Renal pelvis (tissue), 1 donor: ENCODE measurements at regions not wholly inside any gene's neighbourhood (a gene's known extent, or its start where the extent isn't known, plus 50 kb on each side); places are given as distances from the start of the nearest gene placed in this dataset.

Experiments used
- DNase-seq: peaks from one replicate; pipeline ENCODE4 v3.0.0-alpha.2; 2013

DNA sequence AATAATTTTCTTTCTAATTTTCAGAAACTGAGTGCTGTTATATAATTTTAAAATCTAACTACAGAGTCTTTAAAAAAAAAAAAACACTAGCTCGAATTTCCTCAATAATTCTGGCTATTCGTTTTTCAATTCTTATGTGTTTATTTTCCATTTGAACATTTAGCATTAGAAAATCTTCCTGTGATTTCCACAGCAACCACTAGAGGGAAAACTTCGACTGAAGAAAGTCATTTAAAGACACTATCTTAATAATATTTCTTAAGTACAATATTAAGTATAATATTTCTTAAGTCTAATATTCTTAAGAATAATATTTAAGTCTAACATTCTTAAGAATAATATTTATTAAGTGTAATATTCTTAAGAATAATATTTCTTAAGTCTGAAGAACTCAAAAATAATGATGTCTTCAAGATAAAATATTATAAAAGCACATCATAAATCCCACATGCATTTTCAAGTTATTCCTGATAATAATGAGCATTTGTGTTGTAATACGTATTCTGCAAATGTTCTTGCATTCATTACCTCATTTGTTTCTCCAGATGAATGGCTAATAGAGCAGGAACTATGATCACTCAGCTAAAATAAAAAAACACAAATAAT is 118.4 kb upstream of the WDR17 start:
- peak; percentile 9 for DNase-seq

GRCh38 chr4:175951794-175952193 is 113.8 kb upstream of the WDR17 start:
- no peak for DNase-seq

- no peak for DNase-seq
These were observed 112.5 kb upstream of the WDR17 start for GRCh38 chr4:175953116-175953515.

- no peak for DNase-seq
These were observed 111.6 kb upstream of the WDR17 start for GRCh38 chr4:175953960-175954521.

DNA sequence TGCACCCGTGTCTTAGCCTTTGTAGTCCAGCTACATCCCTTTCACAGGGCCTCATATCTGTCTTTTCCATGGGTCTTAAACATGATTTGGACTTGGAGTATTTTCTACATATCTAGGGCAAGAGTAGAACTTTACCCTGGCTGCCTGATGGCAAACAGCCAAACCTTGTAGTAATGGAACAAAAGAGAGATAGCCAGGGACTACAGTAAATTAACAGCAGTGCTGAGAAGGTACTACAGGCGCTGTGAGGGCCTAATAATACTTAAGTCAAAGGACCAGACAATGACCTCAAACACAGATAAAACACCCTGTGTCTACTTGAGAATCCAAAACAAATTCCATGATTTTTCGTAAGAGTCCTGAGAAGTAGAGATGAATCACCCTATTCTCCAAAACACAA is 111.0 kb upstream of the WDR17 start:
- DNase-seq, result no peak

DNA sequence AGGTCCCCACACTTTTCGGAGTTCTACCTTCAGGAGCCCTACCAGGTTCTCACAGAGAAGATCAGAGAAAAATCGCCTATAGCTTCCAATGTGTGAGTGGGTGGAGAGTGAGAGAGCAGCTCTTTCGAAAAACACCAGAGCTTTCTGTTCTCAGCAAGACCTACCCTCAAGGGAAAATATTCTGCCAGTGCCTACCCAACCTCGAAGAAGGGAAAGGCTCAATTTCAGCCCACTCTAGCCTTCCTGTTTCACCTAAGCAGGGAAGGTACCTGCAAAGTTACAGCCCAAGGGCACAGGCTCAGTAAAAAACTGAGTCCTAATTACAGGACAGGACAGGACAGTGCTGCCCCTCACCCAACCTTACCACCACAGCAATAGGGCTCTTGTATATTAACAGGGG is 104.0 kb upstream of the WDR17 start:
- DNase-seq, result no peak

DNA sequence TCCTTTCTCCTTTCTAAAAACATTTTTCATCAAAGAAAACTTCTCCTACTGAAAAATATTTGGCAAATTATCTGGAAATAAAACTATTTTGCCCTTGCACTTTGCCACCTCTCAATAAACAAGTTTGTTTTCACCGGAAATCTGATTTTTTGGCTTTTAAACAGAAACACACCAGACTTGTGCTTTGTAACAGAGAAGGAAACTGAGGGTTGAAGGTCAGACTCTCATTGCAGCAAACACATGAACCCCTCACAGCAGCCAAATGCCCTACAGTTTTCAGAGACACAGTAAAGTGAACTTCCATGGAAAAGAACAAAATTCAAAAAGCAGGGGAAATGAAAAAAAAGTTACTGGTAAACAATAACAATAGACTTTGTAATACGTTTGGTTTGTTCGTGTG is 95.6 kb upstream of the WDR17 start:
- DNase-seq, result no peak

- DNase-seq, result no peak
These were observed 94.9 kb upstream of the WDR17 start for GRCh38 chr4:175970724-175971123.

DNA sequence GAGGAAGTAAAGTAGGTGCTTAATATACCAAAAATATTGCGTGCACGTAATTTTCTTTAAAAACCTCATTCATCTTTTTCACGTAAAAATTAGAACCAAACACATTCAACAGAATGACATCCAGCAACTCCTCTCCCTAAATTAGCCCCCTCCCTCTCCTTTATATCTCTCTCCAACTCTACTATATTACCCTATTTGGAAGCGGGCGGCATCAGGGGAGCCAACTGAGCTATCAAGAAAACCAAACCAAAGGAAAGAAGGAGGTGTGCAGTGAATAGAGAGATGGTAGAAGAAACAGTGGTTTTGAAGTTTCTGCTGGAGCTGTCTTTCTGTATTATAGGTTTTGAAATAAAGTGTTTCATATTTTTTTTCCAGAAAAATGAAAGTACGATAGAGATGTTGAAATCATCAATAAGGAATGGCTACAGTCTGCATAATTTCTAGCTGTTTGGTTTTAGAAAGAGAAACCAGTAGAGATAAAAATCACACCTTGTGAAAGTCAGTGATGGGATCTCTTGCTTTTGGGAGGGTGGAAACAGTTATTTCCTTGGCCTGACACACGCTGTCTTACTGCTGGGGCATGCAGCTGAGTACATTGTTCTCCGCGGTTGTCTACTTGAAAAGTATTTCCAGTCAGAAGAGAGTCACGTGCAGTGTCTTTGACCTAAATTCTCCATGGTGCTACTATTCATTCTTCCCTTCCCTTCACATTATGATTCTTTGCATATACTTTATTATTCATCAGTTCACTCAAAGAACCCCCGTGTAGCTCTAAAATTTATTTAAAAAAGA is 94.1 kb upstream of the WDR17 start:
- DNase-seq, result no peak

- no peak for DNase-seq
These were observed 92.4 kb upstream of the WDR17 start for GRCh38 chr4:175973027-175973923.

GRCh38 chr4:175983636-175984035 is 82.0 kb upstream of the WDR17 start:
- DNase-seq, result no peak

DNA sequence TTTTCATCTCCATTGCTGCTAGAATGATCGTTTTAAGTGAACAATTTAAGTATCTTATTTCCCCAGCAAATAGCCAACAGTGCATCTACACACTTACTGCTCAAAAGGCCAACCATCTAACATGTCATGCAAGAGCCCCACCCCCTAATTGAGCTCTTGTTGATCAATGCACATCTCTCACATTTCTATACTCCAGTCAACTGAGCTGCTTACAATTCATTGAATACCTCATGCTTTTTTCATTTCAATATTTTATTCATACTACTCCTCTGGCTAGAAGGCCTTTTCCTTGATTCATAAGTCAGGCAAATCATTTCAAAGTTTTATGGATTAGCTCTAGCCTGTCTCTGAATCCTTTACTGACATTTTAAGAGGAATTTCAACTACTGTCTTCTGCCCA is 79.0 kb upstream of the WDR17 start:
- DNase-seq, result no peak

GRCh38 chr4:175988511-175988910 is 77.1 kb upstream of the WDR17 start:
- no peak for DNase-seq

DNA sequence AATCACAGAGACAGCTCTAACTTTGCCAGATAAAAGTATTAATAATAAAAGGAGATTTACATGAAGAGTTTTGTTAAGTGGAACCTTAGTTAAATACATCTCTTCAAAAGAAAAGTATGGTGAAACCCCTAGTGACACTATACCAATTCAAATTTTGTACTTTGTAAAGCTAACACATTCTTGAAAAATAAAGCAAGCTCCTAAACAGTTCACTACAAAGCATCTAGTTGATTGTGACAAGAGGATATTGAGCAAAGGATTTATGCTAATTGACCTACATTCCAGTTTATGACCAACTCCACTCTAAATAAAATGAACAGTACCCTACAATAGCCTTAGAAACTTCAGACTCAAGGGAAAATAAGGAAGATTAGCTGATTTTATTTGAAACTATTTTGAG is 69.4 kb upstream of the WDR17 start:
- DNase-seq, result no peak

GRCh38 chr4:175997291-175997690 is 68.3 kb upstream of the WDR17 start:
- DNase-seq, result no peak

- peak; percentile 4 for DNase-seq
These were observed 66.9 kb upstream of the WDR17 start for GRCh38 chr4:175998782-175999181.

DNA sequence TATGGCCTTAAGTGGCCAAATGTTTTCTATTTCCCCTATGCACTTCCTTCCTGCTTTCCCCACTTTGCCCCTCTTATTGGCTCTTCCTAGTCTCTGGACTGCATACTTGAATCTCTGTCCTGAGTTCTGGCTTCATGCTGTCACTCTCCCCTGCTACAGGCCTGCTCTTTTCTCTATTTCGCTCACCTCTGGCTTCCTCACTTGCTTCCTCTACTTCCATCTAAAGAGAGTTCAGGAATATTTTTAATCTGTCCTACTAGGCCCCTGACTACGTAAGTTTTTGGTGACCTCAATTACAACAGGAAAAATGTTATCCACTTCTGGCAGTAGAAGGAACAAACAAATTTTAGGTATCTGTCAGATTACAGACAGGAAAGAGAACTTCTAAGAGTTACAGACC is 65.7 kb upstream of the WDR17 start:
- DNase-seq, result no peak

- peak; percentile 64 for DNase-seq
These were observed 64.3 kb upstream of the WDR17 start for GRCh38 chr4:176001151-176002006.

GRCh38 chr4:176002007-176002613 is 63.5 kb upstream of the WDR17 start:
- peak; percentile 16 for DNase-seq

- no peak for DNase-seq
These were observed 59.9 kb upstream of the WDR17 start for GRCh38 chr4:176005766-176006165.

DNA sequence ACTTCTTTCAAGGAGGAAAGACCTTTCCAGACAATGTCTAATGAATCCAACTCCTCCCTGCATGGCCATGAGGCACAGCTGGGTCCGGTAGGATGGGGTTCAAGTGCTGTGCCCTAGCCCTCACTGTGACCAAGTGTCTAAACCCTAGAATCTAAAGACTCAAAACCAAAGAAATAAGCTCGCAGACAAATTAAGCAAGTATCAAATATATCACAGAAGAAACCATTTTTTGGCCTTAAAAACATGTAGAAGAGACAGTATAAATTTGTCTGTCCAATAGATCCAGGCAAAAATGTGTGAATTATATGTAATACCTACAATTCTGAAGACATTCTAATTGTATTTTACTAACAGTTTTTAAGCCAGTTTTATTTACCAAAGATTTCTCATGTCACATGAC is 56.4 kb upstream of the WDR17 start:
- no peak for DNase-seq
